DMS53 (cell line): ENCODE measurements at regions not wholly inside any gene's neighbourhood (a gene's known extent, or its start where the extent isn't known, plus 50 kb on each side); places are given as distances from the start of the nearest gene placed in this dataset.

Experiments used
- DNase-seq: peaks from one replicate; lab custom pipeline; 2025; lab: John Stamatoyannopoulos, UW

GRCh38 chr6:3587660-3588059 is 130.8 kb upstream of the SLC22A23 start:
- no peak for DNase-seq

- no peak for DNase-seq
Observed at GRCh38 chr6:3585320-3585935, 128.6 kb upstream of the SLC22A23 start.

DNA sequence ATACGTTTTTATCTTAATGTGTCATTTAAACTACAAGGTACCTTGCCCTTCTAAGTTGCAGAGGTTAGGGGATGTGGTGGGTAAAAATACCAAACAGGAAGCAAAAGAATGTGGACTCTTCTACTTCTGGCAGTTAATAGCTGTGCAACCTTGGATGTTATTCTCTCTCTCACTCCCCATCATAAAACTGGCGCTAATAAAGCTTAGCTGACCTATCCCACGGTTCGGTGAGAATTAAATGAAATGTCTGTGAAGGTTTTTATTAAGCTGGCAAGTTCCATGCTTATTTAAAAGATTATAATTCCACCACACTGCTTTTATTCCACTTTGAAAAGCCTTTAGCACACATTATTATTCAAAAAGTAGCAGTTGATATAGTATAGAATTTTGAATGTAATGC is 127.8 kb upstream of the SLC22A23 start:
- DNase-seq, result no peak

- DNase-seq, result no peak
Observed at GRCh38 chr6:3581469-3581868, 124.6 kb upstream of the SLC22A23 start.

- no peak for DNase-seq
Observed at GRCh38 chr6:3579652-3580175, 122.9 kb upstream of the SLC22A23 start.

GRCh38 chr6:3578981-3579380 is 122.1 kb upstream of the SLC22A23 start:
- no peak for DNase-seq

DNA sequence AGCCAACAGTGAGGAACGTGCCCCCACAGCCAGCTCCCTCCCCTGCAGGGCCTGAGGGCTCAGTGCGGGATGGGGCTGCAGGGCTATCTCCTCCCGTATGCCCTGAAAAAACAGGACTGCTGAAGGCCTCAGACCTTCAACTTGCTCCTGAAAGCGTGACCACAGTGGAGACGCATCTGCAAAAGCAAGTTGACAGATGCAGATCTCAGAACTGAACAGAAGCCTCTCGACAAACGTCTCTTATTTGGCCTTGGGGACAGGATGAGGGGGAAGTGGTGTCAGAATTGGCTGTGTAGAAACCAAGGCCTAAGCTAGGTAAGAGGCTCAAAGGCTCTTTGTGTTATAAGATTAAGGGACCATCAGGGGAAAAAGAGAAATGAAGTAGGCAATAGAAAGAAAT is 120.7 kb upstream of the SLC22A23 start:
- DNase-seq, result no peak

DNA sequence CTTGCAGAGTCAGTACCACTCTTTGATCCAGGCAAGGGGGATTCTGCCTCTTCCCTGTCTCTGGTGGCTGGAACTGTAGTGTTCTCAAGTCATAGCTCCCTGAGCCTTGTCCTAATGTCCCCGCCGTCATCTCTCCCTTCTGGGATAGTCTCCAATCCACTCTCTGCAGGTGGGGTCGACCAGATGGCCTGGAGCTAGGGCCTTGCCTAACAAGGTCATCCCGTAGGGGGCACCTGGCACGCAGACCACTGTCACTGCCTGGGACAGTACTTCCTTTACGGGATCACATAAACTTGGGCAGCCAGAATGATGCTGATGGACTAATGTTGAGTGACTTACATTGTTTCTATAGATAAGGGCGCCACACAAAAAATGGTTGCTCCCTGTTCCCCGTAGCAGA is 118.9 kb upstream of the SLC22A23 start:
- DNase-seq, result no peak

DNA sequence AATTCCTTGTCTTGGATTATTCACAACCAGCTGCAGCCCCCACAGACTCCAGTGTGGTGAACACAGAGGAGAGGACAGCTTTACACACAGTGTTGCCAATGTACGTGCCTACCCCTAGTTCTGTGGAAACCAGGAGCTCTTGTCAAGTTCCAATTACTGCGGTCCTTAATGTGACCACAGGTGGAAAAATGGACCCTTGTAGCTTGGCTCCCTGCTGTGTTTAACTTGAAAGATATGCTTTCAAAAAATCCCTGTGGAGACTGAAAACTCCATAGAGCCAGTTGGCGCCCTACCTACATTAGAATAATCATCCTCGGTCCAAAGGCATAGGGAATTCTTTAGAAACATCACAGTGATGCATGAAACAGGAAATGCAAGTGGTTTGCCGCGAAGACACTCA is 118.3 kb upstream of the SLC22A23 start:
- no peak for DNase-seq

- no peak for DNase-seq
Observed at GRCh38 chr6:3573670-3574069, 116.8 kb upstream of the SLC22A23 start.

DNA sequence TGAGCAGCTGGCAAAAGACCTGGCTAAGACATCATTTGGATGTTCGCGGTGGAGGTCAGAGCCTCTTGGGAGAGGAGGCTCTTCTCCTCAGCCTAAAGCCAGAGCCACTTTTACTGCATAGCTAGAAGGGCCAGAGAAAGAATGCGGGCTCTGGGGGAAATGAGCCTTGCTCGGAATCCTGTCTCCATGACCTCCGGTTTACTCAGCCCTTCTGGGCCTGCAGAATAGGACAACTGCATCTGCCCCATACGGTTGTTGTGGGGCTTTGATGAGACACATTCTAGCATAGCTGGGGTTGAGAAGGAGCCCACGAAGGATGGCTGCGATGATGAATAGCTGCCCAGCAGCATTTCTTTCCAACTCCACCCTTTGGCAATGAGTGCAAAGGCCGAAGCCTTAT is 115.0 kb upstream of the SLC22A23 start:
- DNase-seq, result no peak

- DNase-seq, result no peak
Observed at GRCh38 chr6:3571250-3571681, 114.4 kb upstream of the SLC22A23 start.

DNA sequence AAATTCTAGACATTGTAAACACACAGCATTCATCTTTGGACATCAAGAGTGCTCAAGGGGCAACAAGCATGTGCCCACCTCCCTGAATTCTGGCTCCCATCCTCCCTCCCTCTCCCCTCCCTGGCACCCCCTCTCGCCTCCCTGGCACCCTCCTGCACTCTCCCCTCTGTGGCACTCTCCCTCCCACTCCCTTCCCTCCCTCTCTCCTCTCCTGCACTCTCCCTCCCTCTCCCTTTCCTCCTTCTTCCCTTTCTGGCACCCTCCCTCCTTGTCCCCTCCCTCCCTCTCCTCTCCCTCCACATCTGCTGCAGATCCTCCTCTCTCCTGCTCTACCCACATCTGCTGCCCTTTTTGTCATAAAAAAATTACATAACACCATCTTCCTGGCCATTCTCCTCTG is 113.0 kb upstream of the SLC22A23 start:
- DNase-seq, result no peak

GRCh38 chr6:3568396-3569082 is 111.7 kb upstream of the SLC22A23 start:
- no peak for DNase-seq

DNA sequence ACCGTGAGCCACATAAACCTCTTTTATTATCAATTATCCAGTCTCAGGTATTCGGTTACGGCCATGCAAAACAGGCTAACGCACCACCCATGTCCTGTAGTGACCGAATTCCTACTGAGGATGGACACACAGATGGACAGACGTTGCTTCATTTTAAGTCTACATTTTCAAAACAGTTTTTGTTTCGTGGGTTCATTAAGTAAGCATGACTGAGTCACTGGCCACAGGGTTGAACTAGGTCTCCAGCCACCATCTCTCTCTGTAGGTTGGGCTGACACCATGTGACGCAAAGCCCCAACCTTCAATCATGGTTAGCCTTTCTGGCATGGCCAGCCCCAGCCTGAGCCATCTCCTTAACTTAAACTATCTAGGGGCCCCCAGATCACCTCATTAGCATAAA is 110.0 kb upstream of the SLC22A23 start:
- no peak for DNase-seq

GRCh38 chr6:3565291-3565690 is 108.4 kb upstream of the SLC22A23 start:
- no peak for DNase-seq

DNA sequence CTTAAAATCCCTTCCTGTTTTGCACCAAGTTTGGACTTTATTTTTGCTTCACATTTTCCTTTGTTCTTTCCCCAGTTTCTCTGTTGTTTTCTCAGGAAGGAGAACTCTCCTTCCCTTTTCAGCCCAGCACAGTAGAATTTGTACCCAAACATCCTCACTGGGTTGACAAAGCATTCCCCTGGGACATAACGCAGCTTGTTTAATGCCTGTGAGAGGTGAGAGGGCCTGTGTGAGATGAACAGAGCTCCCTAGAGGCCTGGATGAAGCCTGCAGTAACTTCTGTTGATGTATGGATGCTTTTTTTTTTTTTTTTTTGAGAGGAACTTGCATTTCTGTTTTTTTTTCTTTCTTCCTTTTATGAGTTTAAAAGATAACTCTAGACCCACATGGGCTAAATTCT is 104.9 kb upstream of the SLC22A23 start:
- DNase-seq, result peak; percentile 38

- no peak for DNase-seq
Observed at GRCh38 chr6:3560211-3560610, 103.4 kb upstream of the SLC22A23 start.

GRCh38 chr6:3559561-3559960 is 102.7 kb upstream of the SLC22A23 start:
- DNase-seq, result no peak

DNA sequence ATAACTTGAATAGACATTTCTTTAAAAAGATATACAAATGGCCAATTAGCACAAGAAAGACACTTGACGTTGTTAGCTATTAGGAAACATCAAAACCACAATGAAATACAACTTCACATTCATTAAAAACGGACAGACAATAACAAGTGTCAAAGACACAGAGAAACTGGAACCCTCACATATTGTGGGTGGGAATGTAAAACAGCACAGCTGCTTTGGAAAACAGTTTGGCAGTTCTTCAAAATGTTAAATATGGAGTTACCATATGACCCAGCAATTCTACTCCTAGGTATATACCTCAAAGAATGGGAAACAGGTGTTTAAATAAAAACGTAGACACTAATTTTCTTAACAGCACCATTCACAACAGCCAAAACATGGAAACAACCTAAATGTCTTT is 100.5 kb upstream of the SLC22A23 start:
- no peak for DNase-seq

DNA sequence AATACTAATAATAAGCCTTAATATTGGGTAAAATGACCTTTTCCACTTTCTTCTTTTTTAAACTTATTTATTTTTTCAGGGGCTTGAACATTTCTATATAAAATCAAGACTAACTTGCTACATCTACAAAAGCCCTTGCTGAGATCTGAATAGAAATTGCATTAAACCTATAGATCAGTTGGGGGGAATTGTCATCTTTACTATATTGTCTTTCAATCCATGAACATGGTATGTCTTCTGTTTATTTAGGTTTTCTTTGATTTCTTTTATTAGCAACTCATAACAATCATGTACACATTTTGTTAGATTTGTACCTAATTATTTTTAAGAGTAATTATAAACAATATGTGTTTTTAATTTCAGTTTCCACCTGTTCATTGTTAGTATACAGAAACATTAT is 96.4 kb upstream of the SLC22A23 start:
- DNase-seq, result no peak

DNA sequence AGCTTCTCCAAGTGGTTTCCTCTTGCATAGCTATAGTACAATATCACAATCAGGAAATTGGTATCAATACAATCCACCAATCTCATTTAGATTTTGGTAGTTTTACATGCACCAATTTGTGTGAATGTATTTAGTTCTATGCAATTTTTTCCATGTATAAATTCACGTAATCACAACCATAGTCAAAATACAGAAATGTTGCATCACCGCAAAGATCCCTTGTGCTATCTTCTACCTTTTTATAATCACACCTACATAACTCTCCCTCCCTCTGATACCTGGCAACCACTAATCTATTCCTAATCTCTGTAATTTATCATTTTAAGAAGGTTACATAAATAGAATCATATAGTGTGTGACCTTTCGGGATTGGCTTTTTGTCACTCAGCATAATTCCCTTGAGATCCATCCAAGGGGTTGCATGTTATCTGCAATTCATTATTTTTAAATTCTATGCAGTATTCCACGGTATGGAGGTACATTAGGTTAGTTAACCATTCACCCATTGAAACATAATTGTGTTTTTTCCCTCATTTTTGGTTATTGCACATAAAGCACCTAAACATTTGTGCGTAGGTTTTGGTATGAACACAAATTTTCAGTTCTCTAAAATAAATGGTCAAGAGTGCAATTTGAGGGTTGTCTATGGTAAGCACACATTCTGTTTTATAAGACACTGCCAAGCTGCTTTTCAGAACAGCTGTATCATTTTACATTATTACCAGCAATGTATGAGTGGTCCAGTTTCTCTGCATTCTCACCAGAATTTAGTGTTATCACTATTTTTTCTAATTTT is 95.1 kb upstream of the SLC22A23 start:
- DNase-seq, result no peak
